ENCODE measurements at regions not wholly inside any gene's neighbourhood (a gene's known extent, or its start where the extent isn't known, plus 50 kb on each side); places are given as distances from the start of the nearest gene placed in this dataset.

- WGBS = 79% methylated on average over 13 of the region's 13 CpGs
- H3K27me3 ChIP-seq (ENCODE audit: control insufficient read depth in 4 of 4, insufficient read depth in 4 of 4, low read length in 3 of 4) = peaks cover 0 to 5% (median 0%) of the 10 kb centered on the region in 4 donors
- no peak overlapping the region for H3K9ac ChIP-seq (ENCODE audit: low read depth in 1 of 2, low read length in 2 of 2)
- H3K4me1 ChIP-seq (ENCODE audit: control insufficient read depth in 4 of 4, insufficient read depth in 4 of 4, low read length in 3 of 4) = no peaks in the 10 kb centered on the region
- no peaks in the 10 kb centered on the region for H3K9me3 ChIP-seq (ENCODE audit: control insufficient read depth in 4 of 4, low read length in 3 of 4)
- no peaks in the 10 kb centered on the region for H3K36me3 ChIP-seq (ENCODE audit: control insufficient read depth in 4 of 4, insufficient read depth in 3 of 4, low read depth in 1 of 4, low read length in 3 of 4)
- H3K4me3 ChIP-seq (ENCODE audit: low read depth in 1 of 3, low read length in 3 of 3) = no peak overlapping the region
- TF ChIP-seq YY1 (IDR thresholded peaks at IDR 0.05) = no peak
- no peak for TF ChIP-seq RXRA (IDR thresholded peaks at IDR 0.05)
- no peak for TF ChIP-seq GABPA (IDR thresholded peaks at IDR 0.05 in 1 of 2, conservative IDR thresholded peaks at IDR 0.05 in 1 of 2)
- TF ChIP-seq RAD21 (IDR thresholded peaks at IDR 0.05) = no peak
- TF ChIP-seq CTCF (IDR thresholded peaks at IDR 0.05; ENCODE audit: low read depth, low read length, missing input control) = no peak
- no peak for TF ChIP-seq ATF3 (IDR thresholded peaks at IDR 0.05)
- TF ChIP-seq FOXA2 (IDR thresholded peaks at IDR 0.05) = no peak
- no peak for TF ChIP-seq HNF4A (conservative IDR thresholded peaks at IDR 0.05)
- TF ChIP-seq SP1 (IDR thresholded peaks at IDR 0.05) = no peak
- TF ChIP-seq HNF4G (IDR thresholded peaks at IDR 0.05) = no peak
- TF ChIP-seq MAX (IDR thresholded peaks at IDR 0.05) = no peak
- TF ChIP-seq REST (IDR thresholded peaks at IDR 0.05) = no peak
- no peak for TF ChIP-seq JUND (IDR thresholded peaks at IDR 0.05)
- no peak for DNase-seq (ENCODE audit: low spot score)
- H3K27ac ChIP-seq (ENCODE audit: low read depth in 1 of 2, low read length in 2 of 2) = no peak overlapping the region
These were observed 84.2 kb downstream of the ZNF280B start for GRCh38 chr22:22424210-22424800.

- Histone ChIP-seq H3K4me3 (ENCODE audit: low read depth in 1 of 3, low read length in 3 of 3) (no peak overlapping the region), H3K4me1 (ENCODE audit: control insufficient read depth in 4 of 4, insufficient read depth in 4 of 4, low read length in 3 of 4) (no peaks in the 10 kb centered on the region), H3K36me3 (ENCODE audit: control insufficient read depth in 4 of 4, insufficient read depth in 3 of 4, low read depth in 1 of 4, low read length in 3 of 4) (no peaks in the 10 kb centered on the region), H3K27ac (ENCODE audit: low read depth in 1 of 2, low read length in 2 of 2) (no peak overlapping the region), H3K9me3 (ENCODE audit: control insufficient read depth in 4 of 4, low read length in 3 of 4) (no peaks in the 10 kb centered on the region), H3K9ac (ENCODE audit: low read depth in 1 of 2, low read length in 2 of 2) (no peak overlapping the region), H3K27me3 (ENCODE audit: control insufficient read depth in 4 of 4, insufficient read depth in 4 of 4, low read length in 3 of 4) (peaks cover 0 to 5% (median 0%) of the 10 kb centered on the region in 4 donors)
- WGBS = 84% methylated on average over 3 of the region's 3 CpGs
- DNase-seq (ENCODE audit: low spot score) = no peak
- TF ChIP-seq EGR1 (IDR thresholded peaks at IDR 0.05; ENCODE audit: low read depth in 2 of 2) = no peak
- no peak for TF ChIP-seq ATF3 (IDR thresholded peaks at IDR 0.05)
- TF ChIP-seq NR2F2 (IDR thresholded peaks at IDR 0.05) = no peak
- TF ChIP-seq MAX (IDR thresholded peaks at IDR 0.05) = no peak
- TF ChIP-seq HNF4A (conservative IDR thresholded peaks at IDR 0.05) = no peak
- TF ChIP-seq SP1 (IDR thresholded peaks at IDR 0.05) = no peak
- TF ChIP-seq HNF4G (IDR thresholded peaks at IDR 0.05) = no peak
- no peak for TF ChIP-seq GABPA (IDR thresholded peaks at IDR 0.05 in 1 of 2, conservative IDR thresholded peaks at IDR 0.05 in 1 of 2)
- no peak for TF ChIP-seq ZBTB33 (IDR thresholded peaks at IDR 0.05)
- TF ChIP-seq RAD21 (IDR thresholded peaks at IDR 0.05) = no peak
- TF ChIP-seq YY1 (IDR thresholded peaks at IDR 0.05) = no peak
- no peak for TF ChIP-seq FOXA1 (IDR thresholded peaks at IDR 0.05)
These were observed 83.6 kb downstream of the ZNF280B start for GRCh38 chr22:22424956-22425355.
